ENCODE measurements at regions not wholly inside any gene's neighbourhood (a gene's known extent, or its start where the extent isn't known, plus 50 kb on each side); places are given as distances from the start of the nearest gene placed in this dataset.

GRCh38 chr9:88799541-88800328, 191.5 kb upstream of the S1PR3 start:
- no peak for ATAC-seq
- ChIA-PET CTCF (no interaction called here), RAD21 (ENCODE audit: unreplicated experiment) (no interaction called here), POLR2A (no interaction called here), SMC1A (ENCODE audit: uncharacterized antibody, unreplicated experiment) (no interaction called here)
- 13% methylated on average over 6 of the region's 6 CpGs for whole genome bisulfite sequencing (ENCODE audit: insufficient coverage, insufficient replicate concordance, low lambda C conversion rate, missing lambda C conversion rate)
- intact Hi-C loops (cut with micrococcal nuclease; ENCODE audit: unreplicated experiment) (no loop called here), in situ Hi-C loops (cut with MboI) (no loop called here)
- no TSS peak for BruUV-seq (replicated peaks)
- Histone ChIP-seq H3K4me2 (ENCODE audit: control insufficient read depth, insufficient read depth) (no peak overlapping the region), H3K9me3 (replicated peaks; ENCODE audit: control insufficient read depth, insufficient read depth, low read length) (no peaks in the 10 kb centered on the region), H3K27ac (ENCODE audit: control insufficient read depth, insufficient read depth) (no peak overlapping the region), H4K20me1 (ENCODE audit: control insufficient read depth, insufficient read depth) (no peaks in the 10 kb centered on the region), H3K36me3 (ENCODE audit: control insufficient read depth in 2 of 2, insufficient read depth in 2 of 2, low read length in 1 of 2) (no peaks in the 10 kb centered on the region), H3K27me3 (replicated peaks in 1 of 2; ENCODE audit: control insufficient read depth in 2 of 2, insufficient read depth in 2 of 2, low read length in 1 of 2) (peaks cover 0 to 2% of the 10 kb centered on the region in 2 experiments; a peak in 1 of 4 replicates), H3K9ac (ENCODE audit: control insufficient read depth, insufficient read depth, low read length) (no peak overlapping the region), H3K4me3 (no peak overlapping the region), H3K4me1 (ENCODE audit: control insufficient read depth, insufficient read depth, low read length) (no peaks in the 10 kb centered on the region), H3K79me2 (ENCODE audit: control insufficient read depth, insufficient read depth, low read length) (no peaks in the 10 kb centered on the region), H2AFZ (ENCODE audit: control insufficient read depth, low read depth, low read length) (no peak overlapping the region)
- FAIRE-seq: no peak
- no peak for DNase-seq (ENCODE audit: low read depth, low spot score)
- no peak for TF ChIP-seq YBX1 (IDR thresholded peaks at IDR 0.05)
- TF ChIP-seq IKZF2 (IDR thresholded peaks at IDR 0.05): no peak
- no peak for TF ChIP-seq BCL3 (IDR thresholded peaks at IDR 0.05; ENCODE audit: borderline replicate concordance, insufficient read depth, low read depth, low read length, poor library complexity, severe bottlenecking)
- TF ChIP-seq ZZZ3 (IDR thresholded peaks at IDR 0.05; ENCODE audit: control insufficient read depth, insufficient read length, low read depth): no peak
- TF ChIP-seq SP1 (IDR thresholded peaks at IDR 0.05; ENCODE audit: low read depth, low read length): no peak
- no peak for TF ChIP-seq HCFC1 (IDR thresholded peaks at IDR 0.05; ENCODE audit: low read length)
- no peak for TF ChIP-seq PKNOX1 (IDR thresholded peaks at IDR 0.05)
